ENCODE measurements at regions not wholly inside any gene's neighbourhood (a gene's known extent, or its start where the extent isn't known, plus 50 kb on each side); places are given as distances from the start of the nearest gene placed in this dataset.
A peak's percentile ranks its signal among the peaks of the same experiment; 100 is the strongest.

DNA sequence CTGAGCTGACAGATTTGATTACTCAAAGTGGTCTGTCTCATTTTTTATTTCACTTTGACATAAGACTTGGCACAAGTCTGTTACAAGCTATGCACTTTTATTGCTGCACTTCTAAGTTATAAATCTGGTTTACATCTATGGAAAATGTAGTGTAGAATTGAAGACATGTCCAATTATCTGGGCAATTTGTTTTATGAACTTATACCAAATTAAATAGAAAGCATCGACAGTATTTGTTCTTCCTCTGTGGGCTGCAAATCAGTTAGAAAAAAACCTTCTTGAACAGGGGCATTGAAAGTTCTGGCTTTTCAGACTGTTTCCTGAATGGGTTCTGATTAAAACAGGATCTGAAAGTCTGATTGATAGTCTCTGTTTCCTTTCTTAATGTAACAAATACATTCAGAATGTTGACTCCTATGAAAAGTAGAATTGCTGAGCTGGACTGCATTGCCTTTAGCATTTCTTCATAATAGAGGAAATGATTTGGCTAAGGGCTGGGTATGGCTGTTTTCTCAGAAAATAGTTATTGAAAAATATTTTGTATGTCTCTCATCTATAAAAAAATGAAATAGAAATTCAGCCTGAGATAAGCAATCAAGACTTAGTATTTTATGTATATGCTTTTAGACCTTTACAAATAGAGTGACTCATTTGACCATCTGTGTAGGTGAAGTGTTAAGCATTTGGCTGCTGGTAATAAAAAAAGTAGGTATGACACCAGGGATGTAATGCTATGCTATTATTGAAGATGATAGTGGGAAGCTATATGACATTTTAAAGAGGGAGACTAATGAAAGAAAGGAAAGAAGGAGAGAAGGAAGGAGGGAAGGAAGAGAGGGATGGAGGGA is 210.9 kb upstream of the SPRY2 start:
- Mint-ChIP-seq H3K4me3 (no peak overlapping the region), H3K36me3 (peaks cover 0 to 4% (median 0%) of the 10 kb centered on the region in 3 donors), H3K27ac (peak overlapping the region in 1 of 6 donors; percentile 17), H3K27me3 (ENCODE audit: low read depth in 3 of 3) (peaks cover 1 to 6% (median 3%) of the 10 kb centered on the region in 3 donors), H3K4me1 (peaks cover 0 to 9% of the 10 kb centered on the region in 2 donors), H3K9me3 (no peaks in the 10 kb centered on the region)
- no peak for DNase-seq

DNA sequence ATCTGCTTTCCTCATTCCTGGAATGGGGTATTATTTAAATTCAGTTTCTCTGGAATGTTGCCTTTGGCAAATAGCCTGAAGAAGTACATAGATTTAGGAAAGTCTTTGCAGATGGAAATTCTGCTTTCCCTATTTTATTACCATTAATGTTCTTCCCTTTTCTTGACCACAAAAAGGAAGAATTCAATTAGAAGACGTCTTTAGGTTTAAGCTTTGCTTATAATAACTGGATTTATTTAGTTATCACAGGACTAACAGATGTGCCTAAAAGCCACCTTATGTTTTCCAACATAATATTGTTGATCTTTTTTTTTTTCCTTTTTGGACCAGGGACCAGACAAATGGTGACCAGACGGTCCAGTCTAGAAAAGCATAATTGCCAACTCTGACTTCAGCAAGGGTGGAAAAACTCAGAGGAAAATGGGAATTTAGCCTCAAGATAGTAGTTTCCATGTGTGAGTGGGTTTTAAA is 210.1 kb upstream of the SPRY2 start:
- no peak overlapping the region for H3K27ac Mint-ChIP-seq
- peaks cover 1 to 4% (median 3%) of the 10 kb centered on the region in 3 donors for H3K27me3 Mint-ChIP-seq (ENCODE audit: low read depth in 3 of 3)
- H3K9me3 Mint-ChIP-seq: no peaks in the 10 kb centered on the region
- H3K4me3 Mint-ChIP-seq: no peak overlapping the region
- H3K36me3 Mint-ChIP-seq: peaks cover 0 to 4% (median 0%) of the 10 kb centered on the region in 3 donors
- DNase-seq: no peak
- H3K4me1 Mint-ChIP-seq: peaks cover 0 to 9% of the 10 kb centered on the region in 2 donors

GRCh38 chr13:80548915-80549314 is 208.0 kb upstream of the SPRY2 start:
- Mint-ChIP-seq H3K27ac (no peak overlapping the region), H3K4me1 (peaks cover 0 to 9% of the 10 kb centered on the region in 2 donors), H3K36me3 (peaks cover 0 to 4% (median 3%) of the 10 kb centered on the region in 3 donors), H3K4me3 (no peak overlapping the region), H3K9me3 (no peaks in the 10 kb centered on the region), H3K27me3 (ENCODE audit: low read depth in 3 of 3) (peaks cover 4 to 5% (median 4%) of the 10 kb centered on the region in 3 donors)
- DNase-seq: no peak

- Mint-ChIP-seq H3K4me3 (no peak overlapping the region), H3K27ac (no peak overlapping the region), H3K36me3 (peaks cover 0 to 4% (median 4%) of the 10 kb centered on the region in 3 donors), H3K4me1 (peaks cover 0 to 9% of the 10 kb centered on the region in 2 donors), H3K9me3 (peaks cover 0 to under 1% (median 0%) of the 10 kb centered on the region in 6 donors), H3K27me3 (ENCODE audit: low read depth in 3 of 3) (peaks cover 4 to 5% (median 4%) of the 10 kb centered on the region in 3 donors)
- DNase-seq: no peak
These were observed 207.2 kb upstream of the SPRY2 start for GRCh38 chr13:80547885-80548825.

GRCh38 chr13:80547341-80547740 is 206.4 kb upstream of the SPRY2 start:
- peaks cover 4 to 5% (median 4%) of the 10 kb centered on the region in 3 donors for H3K27me3 Mint-ChIP-seq (ENCODE audit: low read depth in 3 of 3)

GRCh38 chr13:80533175-80533574 is 192.2 kb upstream of the SPRY2 start:
- Mint-ChIP-seq H3K4me3 (no peak overlapping the region), H3K27ac (no peak overlapping the region), H3K4me1 (peaks cover 3 to 7% of the 10 kb centered on the region in 2 donors), H3K36me3 (peaks cover 3 to 11% (median 3%) of the 10 kb centered on the region in 3 donors), H3K27me3 (ENCODE audit: low read depth in 3 of 3) (peaks cover 0 to 5% (median under 1%) of the 10 kb centered on the region in 3 donors), H3K9me3 (peaks cover 0 to 16% (median under 1%) of the 10 kb centered on the region in 6 donors)
- no peak for DNase-seq

More at GRCh38 chr13:80547341-80547740, 206.4 kb upstream of the SPRY2 start:
- Mint-ChIP-seq H3K36me3 (peaks cover 3 to 8% (median 4%) of the 10 kb centered on the region in 3 donors), H3K4me3 (no peak overlapping the region), H3K9me3 (peaks cover 0 to 6% (median 2%) of the 10 kb centered on the region in 6 donors), H3K4me1 (peaks cover 0 to 8% of the 10 kb centered on the region in 2 donors), H3K27ac (no peak overlapping the region)
- no peak for DNase-seq

DNA sequence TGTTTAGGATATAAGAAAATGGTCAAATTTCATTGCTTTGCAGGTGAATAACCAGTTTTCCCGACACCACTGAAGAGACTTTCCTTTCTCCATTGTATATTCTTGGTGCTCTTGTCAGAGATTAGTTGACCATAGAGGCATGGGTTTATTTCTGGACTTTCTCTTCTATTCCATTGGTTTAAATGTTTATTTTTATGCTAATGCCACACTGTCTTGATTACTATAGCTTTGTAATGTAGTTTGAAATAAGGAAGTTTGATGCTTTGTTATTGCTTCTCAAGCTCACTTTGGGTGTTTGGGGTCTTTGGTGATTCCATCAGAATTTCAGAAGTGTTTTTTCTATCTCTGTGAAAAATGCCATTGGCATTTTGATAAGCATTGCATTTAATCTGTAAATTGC is 190.0 kb upstream of the SPRY2 start:
- Mint-ChIP-seq H3K27me3 (ENCODE audit: low read depth in 3 of 3) (peaks cover 0 to 8% (median 0%) of the 10 kb centered on the region in 3 donors), H3K27ac (no peak overlapping the region), H3K4me1 (peaks cover 3 to 10% of the 10 kb centered on the region in 2 donors), H3K4me3 (no peak overlapping the region), H3K36me3 (peaks cover 0 to 11% (median 0%) of the 10 kb centered on the region in 3 donors), H3K9me3 (peaks cover 0 to 16% (median 0%) of the 10 kb centered on the region in 6 donors)
- DNase-seq: no peak

GRCh38 chr13:80530191-80530590 is 189.3 kb upstream of the SPRY2 start:
- no peak for DNase-seq
- peaks cover 0 to 11% (median 0%) of the 10 kb centered on the region in 3 donors for H3K36me3 Mint-ChIP-seq
- peaks cover 0 to 8% (median 0%) of the 10 kb centered on the region in 3 donors for H3K27me3 Mint-ChIP-seq (ENCODE audit: low read depth in 3 of 3)
- H3K4me3 Mint-ChIP-seq: no peak overlapping the region
- H3K9me3 Mint-ChIP-seq: peaks cover 0 to 16% (median 0%) of the 10 kb centered on the region in 6 donors
- H3K27ac Mint-ChIP-seq: no peak overlapping the region
- H3K4me1 Mint-ChIP-seq: peaks cover 3 to 10% of the 10 kb centered on the region in 2 donors

- Mint-ChIP-seq H3K4me1 (peaks cover 3 to 10% of the 10 kb centered on the region in 2 donors), H3K4me3 (no peak overlapping the region), H3K27ac (no peak overlapping the region), H3K27me3 (ENCODE audit: low read depth in 3 of 3) (peaks cover 0 to 7% (median 0%) of the 10 kb centered on the region in 3 donors), H3K9me3 (peaks cover 0 to 16% (median 0%) of the 10 kb centered on the region in 6 donors), H3K36me3 (peaks cover 0 to 11% (median 0%) of the 10 kb centered on the region in 3 donors)
- no peak for DNase-seq
These were observed 188.8 kb upstream of the SPRY2 start for GRCh38 chr13:80529734-80530133.

GRCh38 chr13:80528733-80529132 is 187.8 kb upstream of the SPRY2 start:
- peaks cover 0 to 7% (median 0%) of the 10 kb centered on the region in 3 donors for H3K36me3 Mint-ChIP-seq

GRCh38 chr13:80527400-80527799 is 186.5 kb upstream of the SPRY2 start:
- peaks cover 3 to 10% of the 10 kb centered on the region in 2 donors for H3K4me1 Mint-ChIP-seq
- H3K4me3 Mint-ChIP-seq: no peak overlapping the region
- peaks cover 0 to 7% (median 0%) of the 10 kb centered on the region in 3 donors for H3K36me3 Mint-ChIP-seq
- DNase-seq: no peak
- peaks cover 0 to 4% (median 1%) of the 10 kb centered on the region in 3 donors for H3K27me3 Mint-ChIP-seq (ENCODE audit: low read depth in 3 of 3)
- peaks cover 0 to 16% (median 0%) of the 10 kb centered on the region in 6 donors for H3K9me3 Mint-ChIP-seq
- H3K27ac Mint-ChIP-seq: no peak overlapping the region

More at GRCh38 chr13:80528733-80529132, 187.8 kb upstream of the SPRY2 start:
- peaks cover 0 to 4% (median 1%) of the 10 kb centered on the region in 3 donors for H3K27me3 Mint-ChIP-seq (ENCODE audit: low read depth in 3 of 3)
- no peak for DNase-seq
- no peak overlapping the region for H3K4me3 Mint-ChIP-seq
- peaks cover 0 to 16% (median 0%) of the 10 kb centered on the region in 6 donors for H3K9me3 Mint-ChIP-seq
- H3K27ac Mint-ChIP-seq: no peak overlapping the region
- H3K4me1 Mint-ChIP-seq: peaks cover 3 to 10% of the 10 kb centered on the region in 2 donors

GRCh38 chr13:80524447-80525215 is 183.7 kb upstream of the SPRY2 start:
- H3K27me3 Mint-ChIP-seq (ENCODE audit: low read depth in 3 of 3): peaks cover 0 to 4% (median 1%) of the 10 kb centered on the region in 3 donors
- no peaks in the 10 kb centered on the region for H3K9me3 Mint-ChIP-seq
- H3K36me3 Mint-ChIP-seq: peaks cover 0 to 4% (median 0%) of the 10 kb centered on the region in 3 donors

More at GRCh38 chr13:80524447-80525215, 183.7 kb upstream of the SPRY2 start:
- no peak for DNase-seq
- Mint-ChIP-seq H3K4me3 (no peak overlapping the region), H3K27ac (no peak overlapping the region), H3K4me1 (peaks cover 3 to 10% of the 10 kb centered on the region in 2 donors)

Data from immature natural killer cell (primary cell).